ENCODE measurements at regions not wholly inside any gene's neighbourhood (a gene's known extent, or its start where the extent isn't known, plus 50 kb on each side); places are given as distances from the start of the nearest gene placed in this dataset.

DNA sequence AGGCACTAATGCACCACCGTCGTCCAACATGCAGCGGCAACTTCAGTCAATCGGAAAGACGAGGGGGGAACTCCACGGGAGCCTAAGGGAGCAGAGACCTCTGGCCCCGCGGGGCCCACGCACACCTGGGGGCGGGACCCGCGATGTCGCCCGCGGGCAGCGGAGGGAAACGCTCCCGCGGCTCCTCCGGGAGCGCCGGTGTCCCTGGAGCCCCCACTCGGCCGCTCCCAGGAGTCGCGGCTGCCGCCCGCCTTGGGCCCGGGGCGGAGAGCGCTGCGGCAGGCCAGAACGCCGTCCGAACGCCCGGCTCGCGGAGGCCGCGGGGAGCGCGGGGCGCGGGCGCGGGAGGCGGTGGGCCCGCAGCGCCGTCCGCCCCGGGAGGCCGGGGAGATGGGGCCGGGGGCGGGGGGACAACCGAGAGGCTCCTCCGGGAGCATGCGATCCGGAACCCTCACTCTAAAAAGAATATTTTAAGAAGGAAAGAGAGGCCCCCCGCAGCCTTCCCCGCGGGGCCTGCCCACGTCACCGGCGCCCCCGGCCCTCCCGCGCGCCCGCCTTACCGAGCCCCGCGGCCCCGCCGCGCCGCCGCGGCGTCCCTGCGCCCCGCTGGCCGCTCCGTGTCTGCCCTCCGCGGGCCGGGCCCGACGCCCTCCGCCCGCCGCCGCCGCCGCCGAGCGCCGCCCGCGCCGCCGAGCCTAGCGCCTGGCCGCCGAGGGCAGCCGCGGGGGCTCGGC, 86.6 kb upstream of the ARHGAP32 start (continued):
- TF ChIP-seq HMG20A (CRISPR knock-in tag; IDR thresholded peaks at IDR 0.05; ENCODE audit: borderline replicate concordance): no peak
- 0 out of 2 replicates have a peak, but pooled peaks have one; percentile 34 for TF ChIP-seq ZNF563 (CRISPR knock-in tag; IDR thresholded peaks at IDR 0.05)
- TF ChIP-seq, protein P1, sequence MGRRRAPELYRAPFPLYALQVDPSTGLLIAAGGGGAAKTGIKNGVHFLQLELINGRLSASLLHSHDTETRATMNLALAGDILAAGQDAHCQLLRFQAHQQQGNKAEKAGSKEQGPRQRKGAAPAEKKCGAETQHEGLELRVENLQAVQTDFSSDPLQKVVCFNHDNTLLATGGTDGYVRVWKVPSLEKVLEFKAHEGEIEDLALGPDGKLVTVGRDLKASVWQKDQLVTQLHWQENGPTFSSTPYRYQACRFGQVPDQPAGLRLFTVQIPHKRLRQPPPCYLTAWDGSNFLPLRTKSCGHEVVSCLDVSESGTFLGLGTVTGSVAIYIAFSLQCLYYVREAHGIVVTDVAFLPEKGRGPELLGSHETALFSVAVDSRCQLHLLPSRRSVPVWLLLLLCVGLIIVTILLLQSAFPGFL (CRISPR knock-in tag; IDR thresholded peaks at IDR 0.05): no peak
- no peak for TF ChIP-seq SMARCE1 (IDR thresholded peaks at IDR 0.05; ENCODE audit: borderline replicate concordance)
- no peak for TF ChIP-seq ATF7-NPFF (CRISPR knock-in tag; IDR thresholded peaks at IDR 0.05; ENCODE audit: low read depth)
- TF ChIP-seq, protein P2, sequence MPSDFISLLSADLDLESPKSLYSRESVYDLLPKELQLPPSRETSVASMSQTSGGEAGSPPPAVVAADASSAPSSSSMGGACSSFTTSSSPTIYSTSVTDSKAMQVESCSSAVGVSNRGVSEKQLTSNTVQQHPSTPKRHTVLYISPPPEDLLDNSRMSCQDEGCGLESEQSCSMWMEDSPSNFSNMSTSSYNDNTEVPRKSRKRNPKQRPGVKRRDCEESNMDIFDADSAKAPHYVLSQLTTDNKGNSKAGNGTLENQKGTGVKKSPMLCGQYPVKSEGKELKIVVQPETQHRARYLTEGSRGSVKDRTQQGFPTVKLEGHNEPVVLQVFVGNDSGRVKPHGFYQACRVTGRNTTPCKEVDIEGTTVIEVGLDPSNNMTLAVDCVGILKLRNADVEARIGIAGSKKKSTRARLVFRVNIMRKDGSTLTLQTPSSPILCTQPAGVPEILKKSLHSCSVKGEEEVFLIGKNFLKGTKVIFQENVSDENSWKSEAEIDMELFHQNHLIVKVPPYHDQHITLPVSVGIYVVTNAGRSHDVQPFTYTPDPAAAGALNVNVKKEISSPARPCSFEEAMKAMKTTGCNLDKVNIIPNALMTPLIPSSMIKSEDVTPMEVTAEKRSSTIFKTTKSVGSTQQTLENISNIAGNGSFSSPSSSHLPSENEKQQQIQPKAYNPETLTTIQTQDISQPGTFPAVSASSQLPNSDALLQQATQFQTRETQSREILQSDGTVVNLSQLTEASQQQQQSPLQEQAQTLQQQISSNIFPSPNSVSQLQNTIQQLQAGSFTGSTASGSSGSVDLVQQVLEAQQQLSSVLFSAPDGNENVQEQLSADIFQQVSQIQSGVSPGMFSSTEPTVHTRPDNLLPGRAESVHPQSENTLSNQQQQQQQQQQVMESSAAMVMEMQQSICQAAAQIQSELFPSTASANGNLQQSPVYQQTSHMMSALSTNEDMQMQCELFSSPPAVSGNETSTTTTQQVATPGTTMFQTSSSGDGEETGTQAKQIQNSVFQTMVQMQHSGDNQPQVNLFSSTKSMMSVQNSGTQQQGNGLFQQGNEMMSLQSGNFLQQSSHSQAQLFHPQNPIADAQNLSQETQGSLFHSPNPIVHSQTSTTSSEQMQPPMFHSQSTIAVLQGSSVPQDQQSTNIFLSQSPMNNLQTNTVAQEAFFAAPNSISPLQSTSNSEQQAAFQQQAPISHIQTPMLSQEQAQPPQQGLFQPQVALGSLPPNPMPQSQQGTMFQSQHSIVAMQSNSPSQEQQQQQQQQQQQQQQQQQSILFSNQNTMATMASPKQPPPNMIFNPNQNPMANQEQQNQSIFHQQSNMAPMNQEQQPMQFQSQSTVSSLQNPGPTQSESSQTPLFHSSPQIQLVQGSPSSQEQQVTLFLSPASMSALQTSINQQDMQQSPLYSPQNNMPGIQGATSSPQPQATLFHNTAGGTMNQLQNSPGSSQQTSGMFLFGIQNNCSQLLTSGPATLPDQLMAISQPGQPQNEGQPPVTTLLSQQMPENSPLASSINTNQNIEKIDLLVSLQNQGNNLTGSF (CRISPR knock-in tag; IDR thresholded peaks at IDR 0.05): no peak
- no peak for TF ChIP-seq ZNF761 (CRISPR knock-in tag; conservative IDR thresholded peaks at IDR 0.05)
- no peak for TF ChIP-seq TP53 (CRISPR knock-in tag; conservative IDR thresholded peaks at IDR 0.05)
- TF ChIP-seq, protein P3, sequence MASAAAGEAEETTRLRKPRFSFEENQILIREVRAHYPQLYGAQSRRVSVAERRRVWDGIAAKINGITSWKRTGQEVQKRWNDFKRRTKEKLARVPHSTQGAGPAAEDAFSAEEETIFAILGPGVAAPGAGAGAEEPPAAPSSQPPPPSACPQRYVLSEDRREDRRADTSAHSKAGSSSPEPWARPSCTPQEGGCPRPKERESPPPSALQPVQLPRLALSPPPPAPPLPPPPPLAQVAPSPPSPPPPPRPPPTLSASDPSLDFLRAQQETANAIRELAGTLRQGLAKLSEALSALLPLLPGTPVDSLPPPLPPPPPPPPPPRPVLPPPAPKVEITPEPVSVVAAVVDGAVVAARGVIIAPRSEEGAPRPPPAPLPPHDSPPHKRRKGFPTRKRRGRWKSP (CRISPR knock-in tag; IDR thresholded peaks at IDR 0.05): no peak
- TF ChIP-seq ADNP (CRISPR knock-in tag; IDR thresholded peaks at IDR 0.05): no peak
- TF ChIP-seq POLR2G (IDR thresholded peaks at IDR 0.05; ENCODE audit: low read depth, low read length): no peak
- TF ChIP-seq, protein P4, sequence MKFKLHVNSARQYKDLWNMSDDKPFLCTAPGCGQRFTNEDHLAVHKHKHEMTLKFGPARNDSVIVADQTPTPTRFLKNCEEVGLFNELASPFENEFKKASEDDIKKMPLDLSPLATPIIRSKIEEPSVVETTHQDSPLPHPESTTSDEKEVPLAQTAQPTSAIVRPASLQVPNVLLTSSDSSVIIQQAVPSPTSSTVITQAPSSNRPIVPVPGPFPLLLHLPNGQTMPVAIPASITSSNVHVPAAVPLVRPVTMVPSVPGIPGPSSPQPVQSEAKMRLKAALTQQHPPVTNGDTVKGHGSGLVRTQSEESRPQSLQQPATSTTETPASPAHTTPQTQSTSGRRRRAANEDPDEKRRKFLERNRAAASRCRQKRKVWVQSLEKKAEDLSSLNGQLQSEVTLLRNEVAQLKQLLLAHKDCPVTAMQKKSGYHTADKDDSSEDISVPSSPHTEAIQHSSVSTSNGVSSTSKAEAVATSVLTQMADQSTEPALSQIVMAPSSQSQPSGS (CRISPR knock-in tag; IDR thresholded peaks at IDR 0.05): no peak
- TF ChIP-seq AGO2 (optimal IDR thresholded peaks at IDR 0.05; ENCODE audit: low read depth, low read length): peak; percentile 30
- TF ChIP-seq JARID2 (CRISPR knock-in tag; IDR thresholded peaks at IDR 0.05; ENCODE audit: insufficient replicate concordance): no peak
- no peak for TF ChIP-seq SNAPC2 (CRISPR knock-in tag; IDR thresholded peaks at IDR 0.05)
- TF ChIP-seq, protein P5, sequence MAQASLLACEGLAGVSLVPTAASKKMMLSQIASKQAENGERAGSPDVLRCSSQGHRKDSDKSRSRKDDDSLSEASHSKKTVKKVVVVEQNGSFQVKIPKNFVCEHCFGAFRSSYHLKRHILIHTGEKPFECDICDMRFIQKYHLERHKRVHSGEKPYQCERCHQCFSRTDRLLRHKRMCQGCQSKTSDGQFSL (CRISPR knock-in tag; IDR thresholded peaks at IDR 0.05): no peak
- no peak for TF ChIP-seq ZNF572 (CRISPR knock-in tag; IDR thresholded peaks at IDR 0.05)
- TF ChIP-seq, protein P6, sequence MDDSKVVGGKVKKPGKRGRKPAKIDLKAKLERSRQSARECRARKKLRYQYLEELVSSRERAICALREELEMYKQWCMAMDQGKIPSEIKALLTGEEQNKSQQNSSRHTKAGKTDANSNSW (CRISPR knock-in tag; IDR thresholded peaks at IDR 0.05; ENCODE audit: borderline replicate concordance): no peak
- TF ChIP-seq REPIN1 (CRISPR knock-in tag; IDR thresholded peaks at IDR 0.05; ENCODE audit: borderline replicate concordance, low read depth): no peak
- no peak for TF ChIP-seq ZNF605 (CRISPR knock-in tag; IDR thresholded peaks at IDR 0.05)
- no peak for TF ChIP-seq TSC22D2 (CRISPR knock-in tag; IDR thresholded peaks at IDR 0.05; ENCODE audit: borderline replicate concordance)

All from HepG2 (cell line).